ENCODE measurements at regions not wholly inside any gene's neighbourhood (a gene's known extent, or its start where the extent isn't known, plus 50 kb on each side); places are given as distances from the start of the nearest gene placed in this dataset.

- H2AFZ ChIP-seq (ENCODE audit: low read length): no peak overlapping the region
- H3K9me2 ChIP-seq (replicated peaks; ENCODE audit: low read depth, low read length): no peaks in the 10 kb centered on the region
- no peaks in the 10 kb centered on the region for H3K27me3 ChIP-seq (ENCODE audit: insufficient read depth, low read length, poor library complexity, severe bottlenecking)
- no peak overlapping the region for H3K9ac ChIP-seq (ENCODE audit: low read depth, low read length, poor library complexity, severe bottlenecking)
- no peak overlapping the region for H3K4me3 ChIP-seq (ENCODE audit: low read length, poor library complexity, severe bottlenecking)
- no peak overlapping the region for H3K4me2 ChIP-seq (ENCODE audit: low read depth, low read length, poor library complexity, severe bottlenecking)
- no peaks in the 10 kb centered on the region for H3F3A ChIP-seq (ENCODE audit: low read depth)
- no peak for TF ChIP-seq CTCF (conservative IDR thresholded peaks at IDR 0.05; ENCODE audit: low read length)
- no peak for TF ChIP-seq EZH2phosphoT487 (IDR thresholded peaks at IDR 0.05; ENCODE audit: borderline replicate concordance)
- no peaks in the 10 kb centered on the region for H3K9me3 ChIP-seq (ENCODE audit: insufficient read depth, low read depth, low read length)
- no peaks in the 10 kb centered on the region for H3K36me3 ChIP-seq (ENCODE audit: insufficient read depth, low read length)
- no peaks in the 10 kb centered on the region for H4K20me1 ChIP-seq (ENCODE audit: insufficient read depth, low read length, poor library complexity, severe bottlenecking)
- H3K79me2 ChIP-seq (ENCODE audit: insufficient read depth, low read length): no peaks in the 10 kb centered on the region
- H3K4me1 ChIP-seq (ENCODE audit: insufficient read depth, low read length, poor library complexity, severe bottlenecking): no peaks in the 10 kb centered on the region
Measured at GRCh38 chr7:119842786-119843185, 430.2 kb upstream of the KCND2 start.

GRCh38 chr7:119861385-119861784 is 411.6 kb upstream of the KCND2 start:
- H3K27me3 ChIP-seq (ENCODE audit: insufficient read depth, low read length, poor library complexity, severe bottlenecking): no peaks in the 10 kb centered on the region

GRCh38 chr7:119868387-119868786 is 404.6 kb upstream of the KCND2 start:
- TF ChIP-seq CTCF (conservative IDR thresholded peaks at IDR 0.05; ENCODE audit: low read length) (no peak), EZH2phosphoT487 (IDR thresholded peaks at IDR 0.05; ENCODE audit: borderline replicate concordance) (no peak)
- H3K4me1 ChIP-seq (ENCODE audit: insufficient read depth, low read length, poor library complexity, severe bottlenecking): no peaks in the 10 kb centered on the region
- no peaks in the 10 kb centered on the region for H3K36me3 ChIP-seq (ENCODE audit: insufficient read depth, low read length)
- no peaks in the 10 kb centered on the region for H4K20me1 ChIP-seq (ENCODE audit: insufficient read depth, low read length, poor library complexity, severe bottlenecking)
- no peak overlapping the region for H3K4me3 ChIP-seq (ENCODE audit: low read length, poor library complexity, severe bottlenecking)
- H3K9me2 ChIP-seq (replicated peaks; ENCODE audit: low read depth, low read length): no peaks in the 10 kb centered on the region
- H3K9ac ChIP-seq (ENCODE audit: low read depth, low read length, poor library complexity, severe bottlenecking): no peak overlapping the region
- no peaks in the 10 kb centered on the region for H3K9me3 ChIP-seq (ENCODE audit: insufficient read depth, low read depth, low read length)
- H3K79me2 ChIP-seq (ENCODE audit: insufficient read depth, low read length): no peaks in the 10 kb centered on the region
- no peak overlapping the region for H3K4me2 ChIP-seq (ENCODE audit: low read depth, low read length, poor library complexity, severe bottlenecking)
- H3F3A ChIP-seq (ENCODE audit: low read depth): no peaks in the 10 kb centered on the region
- no peaks in the 10 kb centered on the region for H3K27me3 ChIP-seq (ENCODE audit: insufficient read depth, low read length, poor library complexity, severe bottlenecking)
- no peak overlapping the region for H2AFZ ChIP-seq (ENCODE audit: low read length)

More at GRCh38 chr7:119861385-119861784, 411.6 kb upstream of the KCND2 start:
- Histone ChIP-seq H3K9ac (ENCODE audit: low read depth, low read length, poor library complexity, severe bottlenecking) (no peak overlapping the region), H2AFZ (ENCODE audit: low read length) (no peak overlapping the region), H3K9me2 (replicated peaks; ENCODE audit: low read depth, low read length) (no peaks in the 10 kb centered on the region), H3K4me3 (ENCODE audit: low read length, poor library complexity, severe bottlenecking) (no peak overlapping the region), H3K4me1 (ENCODE audit: insufficient read depth, low read length, poor library complexity, severe bottlenecking) (no peaks in the 10 kb centered on the region), H3K79me2 (ENCODE audit: insufficient read depth, low read length) (no peaks in the 10 kb centered on the region), H3F3A (ENCODE audit: low read depth) (no peaks in the 10 kb centered on the region), H3K4me2 (ENCODE audit: low read depth, low read length, poor library complexity, severe bottlenecking) (no peak overlapping the region), H4K20me1 (ENCODE audit: insufficient read depth, low read length, poor library complexity, severe bottlenecking) (no peaks in the 10 kb centered on the region), H3K36me3 (ENCODE audit: insufficient read depth, low read length) (no peaks in the 10 kb centered on the region), H3K9me3 (ENCODE audit: insufficient read depth, low read depth, low read length) (no peaks in the 10 kb centered on the region)
- TF ChIP-seq EZH2phosphoT487 (IDR thresholded peaks at IDR 0.05; ENCODE audit: borderline replicate concordance) (no peak), CTCF (conservative IDR thresholded peaks at IDR 0.05; ENCODE audit: low read length) (no peak)

Data from Loucy (cell line).